ENCODE measurements at regions not wholly inside any gene's neighbourhood (a gene's known extent, or its start where the extent isn't known, plus 50 kb on each side); places are given as distances from the start of the nearest gene placed in this dataset.
A peak's percentile ranks its signal among the peaks of the same experiment; 100 is the strongest.

DNA sequence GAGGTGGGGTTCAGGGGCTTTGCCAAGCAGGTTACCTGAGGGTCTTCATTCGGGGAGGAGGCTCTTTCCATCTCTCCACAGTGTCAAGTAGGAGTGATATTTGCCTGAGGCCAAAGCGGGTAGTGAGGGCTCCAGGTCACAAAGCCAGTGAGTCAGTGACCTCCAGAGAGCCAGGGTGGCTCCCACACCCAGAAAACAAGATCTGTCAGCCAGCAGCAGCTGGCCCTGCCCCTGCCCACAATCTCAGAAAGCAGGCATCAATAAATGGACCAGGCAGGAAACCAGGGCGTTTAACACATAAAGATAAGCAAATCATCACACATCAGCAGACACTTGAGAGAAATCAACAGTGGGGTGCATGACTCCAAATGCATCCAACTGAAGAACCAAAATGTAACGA, 250.8 kb downstream of the CDH26 start:
- Histone ChIP-seq H3K9ac (ENCODE audit: extremely low read depth, low read length, poor library complexity, severe bottlenecking) (no peak overlapping the region), H3K27ac (ENCODE audit: low read depth, low read length) (no peak overlapping the region), H3K36me3 (ENCODE audit: control insufficient read depth, insufficient read depth, low read length) (no peaks in the 10 kb centered on the region), H3K27me3 (ENCODE audit: control insufficient read depth, insufficient read depth, low read length, poor library complexity, severe bottlenecking) (no peaks in the 10 kb centered on the region), H3K4me3 (ENCODE audit: low read length) (no peak overlapping the region), H3K9me3 (ENCODE audit: control insufficient read depth, low read length) (no peaks in the 10 kb centered on the region), H3K4me1 (ENCODE audit: control insufficient read depth, insufficient read depth, low read length) (no peaks in the 10 kb centered on the region)
- Mint-ChIP-seq H3K27ac (no peak overlapping the region), H3K9me3 (no peaks in the 10 kb centered on the region), H3K27me3 (ENCODE audit: insufficient read depth) (peaks cover 3% of the 10 kb centered on the region), H3K4me1 (peaks cover 4% of the 10 kb centered on the region), H3K36me3 (ENCODE audit: low read depth) (no peaks in the 10 kb centered on the region), H3K4me3 (no peak overlapping the region)
- TF ChIP-seq, protein P1, sequence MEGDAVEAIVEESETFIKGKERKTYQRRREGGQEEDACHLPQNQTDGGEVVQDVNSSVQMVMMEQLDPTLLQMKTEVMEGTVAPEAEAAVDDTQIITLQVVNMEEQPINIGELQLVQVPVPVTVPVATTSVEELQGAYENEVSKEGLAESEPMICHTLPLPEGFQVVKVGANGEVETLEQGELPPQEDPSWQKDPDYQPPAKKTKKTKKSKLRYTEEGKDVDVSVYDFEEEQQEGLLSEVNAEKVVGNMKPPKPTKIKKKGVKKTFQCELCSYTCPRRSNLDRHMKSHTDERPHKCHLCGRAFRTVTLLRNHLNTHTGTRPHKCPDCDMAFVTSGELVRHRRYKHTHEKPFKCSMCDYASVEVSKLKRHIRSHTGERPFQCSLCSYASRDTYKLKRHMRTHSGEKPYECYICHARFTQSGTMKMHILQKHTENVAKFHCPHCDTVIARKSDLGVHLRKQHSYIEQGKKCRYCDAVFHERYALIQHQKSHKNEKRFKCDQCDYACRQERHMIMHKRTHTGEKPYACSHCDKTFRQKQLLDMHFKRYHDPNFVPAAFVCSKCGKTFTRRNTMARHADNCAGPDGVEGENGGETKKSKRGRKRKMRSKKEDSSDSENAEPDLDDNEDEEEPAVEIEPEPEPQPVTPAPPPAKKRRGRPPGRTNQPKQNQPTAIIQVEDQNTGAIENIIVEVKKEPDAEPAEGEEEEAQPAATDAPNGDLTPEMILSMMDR (conservative IDR thresholded peaks at IDR 0.05) = no peak
- no peak for DNase-seq
- 85 to 89% methylated on average over 3 to 4 of the region's 4 CpGs for WGBS, 2 experiments (ENCODE audit: insufficient coverage in 1 of 2, insufficient read length in 1 of 2)

DNA sequence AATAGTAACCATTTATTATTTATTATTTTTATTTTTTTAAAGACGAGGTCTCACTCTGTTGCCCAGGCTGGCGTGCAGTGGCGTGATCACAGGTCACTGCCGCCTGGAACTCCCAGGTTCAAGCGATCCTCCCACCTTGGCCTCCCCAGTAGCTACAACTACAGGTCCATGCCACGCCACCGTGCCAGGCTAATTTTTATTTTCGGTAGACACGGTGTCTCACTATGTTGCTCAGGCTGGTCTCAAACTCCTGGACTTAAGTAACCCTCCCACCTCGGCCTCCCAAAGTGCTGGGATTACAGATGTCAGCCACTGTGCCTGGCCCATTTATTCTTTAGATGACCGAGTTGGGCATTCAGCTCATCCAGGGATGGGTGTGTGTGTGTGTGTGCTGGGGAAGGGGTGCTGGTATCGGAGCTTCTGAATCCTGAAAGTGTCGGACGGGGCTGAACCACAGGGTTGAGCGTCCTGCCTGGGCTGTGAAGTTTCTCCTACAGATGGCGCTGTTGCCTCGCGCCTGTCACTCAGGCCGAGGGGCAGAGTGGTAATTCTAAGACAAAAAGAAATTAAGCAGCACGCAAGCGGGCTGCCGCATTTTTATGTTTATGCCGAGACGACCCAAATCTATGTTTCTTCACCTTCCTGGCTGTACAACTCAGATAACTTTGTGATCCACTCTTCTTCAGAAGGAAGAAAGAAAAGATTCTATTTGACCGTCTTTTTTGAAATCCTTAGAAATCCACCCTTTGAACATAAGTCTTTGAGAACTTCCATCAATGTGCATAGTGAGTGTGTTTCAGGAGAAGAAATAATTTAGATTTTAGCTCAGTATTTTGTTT, 252.8 kb downstream of the CDH26 start:
- Mint-ChIP-seq H3K36me3 (ENCODE audit: low read depth) (no peaks in the 10 kb centered on the region), H3K4me1 (peaks cover 4% of the 10 kb centered on the region), H3K9me3 (no peaks in the 10 kb centered on the region), H3K27ac (no peak overlapping the region), H3K4me3 (no peak overlapping the region), H3K27me3 (ENCODE audit: insufficient read depth) (peaks cover 14% of the 10 kb centered on the region)
- 49 to 69% methylated on average over 14 to 25 of the region's 25 CpGs for WGBS, 2 experiments (ENCODE audit: insufficient coverage in 1 of 2, insufficient read length in 1 of 2)
- no peaks in the 10 kb centered on the region for H3K36me3 ChIP-seq (ENCODE audit: control insufficient read depth, insufficient read depth, low read length)
- no peak overlapping the region for H3K9ac ChIP-seq (ENCODE audit: extremely low read depth, low read length, poor library complexity, severe bottlenecking)
- DNase-seq = peak; percentile 92
- H3K9me3 ChIP-seq (ENCODE audit: control insufficient read depth, low read length) = no peaks in the 10 kb centered on the region
- no peak overlapping the region for H3K4me3 ChIP-seq (ENCODE audit: low read length)
- no peak overlapping the region for H3K27ac ChIP-seq (ENCODE audit: low read depth, low read length)
- TF ChIP-seq, protein P1 (conservative IDR thresholded peaks at IDR 0.05) = peak; percentile 95
- no peaks in the 10 kb centered on the region for H3K4me1 ChIP-seq (ENCODE audit: control insufficient read depth, insufficient read depth, low read length)
- H3K27me3 ChIP-seq (ENCODE audit: control insufficient read depth, insufficient read depth, low read length, poor library complexity, severe bottlenecking) = no peaks in the 10 kb centered on the region

DNA sequence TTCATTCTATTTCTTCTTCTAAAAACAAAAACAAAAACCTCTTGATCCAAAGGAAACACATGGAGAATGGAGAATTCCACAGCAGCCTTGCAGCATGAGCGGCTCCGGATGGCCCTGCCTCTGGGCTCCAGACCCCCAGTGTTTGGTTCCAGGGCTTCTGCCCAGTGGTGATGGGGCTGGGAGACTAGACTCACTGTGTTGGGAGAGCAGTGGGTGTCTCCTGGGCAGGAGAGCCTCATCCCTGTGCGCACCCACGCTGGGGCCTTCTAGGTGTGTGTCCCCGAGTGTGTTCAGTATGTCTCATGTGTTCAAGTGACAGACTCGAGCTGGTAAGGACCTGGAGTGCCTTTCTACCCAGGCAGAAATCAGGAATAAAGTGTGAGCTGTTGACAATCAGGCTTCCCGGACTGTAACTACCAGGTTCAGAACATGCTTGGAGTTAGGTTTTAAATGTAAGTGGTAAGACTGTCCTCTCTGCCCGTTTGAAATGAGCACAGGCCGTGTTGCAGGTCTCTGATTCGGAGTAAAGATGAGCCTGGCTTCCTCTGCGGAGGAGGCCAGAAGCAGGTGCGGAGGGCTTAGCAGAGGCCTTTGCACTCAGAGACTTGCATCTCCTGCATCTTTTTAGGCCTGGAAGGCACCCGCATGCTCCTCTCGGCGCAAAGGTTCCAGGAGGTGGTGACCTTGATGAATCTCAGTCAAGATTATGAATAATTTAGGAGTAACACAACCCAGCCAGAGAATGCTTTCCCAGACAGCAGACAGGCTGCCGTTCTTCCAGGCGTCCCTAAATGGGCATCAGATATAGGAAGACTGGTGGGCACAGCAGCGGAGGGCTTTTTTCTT, 253.6 kb downstream of the CDH26 start:
- WGBS, 2 experiments (ENCODE audit: insufficient coverage in 1 of 2, insufficient read length in 1 of 2) = 88 to 92% methylated on average over 14 to 18 of the region's 18 CpGs
- DNase-seq = no peak
- H3K9me3 Mint-ChIP-seq = no peaks in the 10 kb centered on the region
- H3K4me3 ChIP-seq (ENCODE audit: low read length) = no peak overlapping the region
- no peak overlapping the region for H3K4me3 Mint-ChIP-seq
- TF ChIP-seq, protein P1 (conservative IDR thresholded peaks at IDR 0.05) = no peak
- no peaks in the 10 kb centered on the region for H3K36me3 ChIP-seq (ENCODE audit: control insufficient read depth, insufficient read depth, low read length)
- peaks cover 17% of the 10 kb centered on the region for H3K27me3 Mint-ChIP-seq (ENCODE audit: insufficient read depth)
- peaks cover 2% of the 10 kb centered on the region for H3K4me1 Mint-ChIP-seq
- no peak overlapping the region for H3K27ac ChIP-seq (ENCODE audit: low read depth, low read length)
- no peak overlapping the region for H3K9ac ChIP-seq (ENCODE audit: extremely low read depth, low read length, poor library complexity, severe bottlenecking)
- no peaks in the 10 kb centered on the region for H3K9me3 ChIP-seq (ENCODE audit: control insufficient read depth, low read length)
- no peaks in the 10 kb centered on the region for H3K27me3 ChIP-seq (ENCODE audit: control insufficient read depth, insufficient read depth, low read length, poor library complexity, severe bottlenecking)
- H3K4me1 ChIP-seq (ENCODE audit: control insufficient read depth, insufficient read depth, low read length) = no peaks in the 10 kb centered on the region
- H3K27ac Mint-ChIP-seq = no peak overlapping the region
- H3K36me3 Mint-ChIP-seq (ENCODE audit: low read depth) = no peaks in the 10 kb centered on the region

Data from endodermal cell (in vitro differentiated cells).